GM18505 (cell line): ENCODE measurements at regions not wholly inside any gene's neighbourhood (a gene's known extent, or its start where the extent isn't known, plus 50 kb on each side); places are given as distances from the start of the nearest gene placed in this dataset.

Experiments used
- ATAC-seq: cut with Tn5 transposase; IDR thresholded peaks from one replicate; pipeline ENCODE4 v1.9.1; 2021; ENCODE audit not compliant: unreplicated experiment
- POLR2A ChIP-seq: IDR thresholded peaks from 4 replicates; pipeline ENCODE4 v1.6.1; 2011; ENCODE audit warnings: borderline replicate concordance; ENCODE audit not compliant: insufficient read depth, insufficient read length; ENCODE audit errors: extremely low read depth

DNA sequence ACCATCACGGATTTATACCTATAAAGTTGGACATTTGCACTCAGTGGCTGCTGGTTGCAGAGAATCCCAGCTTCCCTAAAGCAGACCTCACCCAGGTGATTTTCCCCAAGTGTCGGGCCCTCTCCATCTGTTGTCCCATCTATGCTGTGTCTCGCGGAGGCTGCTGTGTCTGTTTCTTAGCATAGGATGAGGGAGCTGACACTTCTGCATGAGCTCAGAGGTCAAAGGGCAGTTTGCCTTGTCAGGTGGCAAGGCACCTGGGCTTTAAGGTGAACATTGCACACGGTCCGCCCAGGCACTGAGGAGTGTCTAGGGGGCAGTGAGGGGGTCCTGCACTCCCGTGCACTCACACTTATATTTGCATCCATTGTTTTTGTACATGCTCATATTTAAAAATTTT lies 151.6 kb downstream of the ZIC5 start:
- TF ChIP-seq POLR2A: no peak
- ATAC-seq: no peak

DNA sequence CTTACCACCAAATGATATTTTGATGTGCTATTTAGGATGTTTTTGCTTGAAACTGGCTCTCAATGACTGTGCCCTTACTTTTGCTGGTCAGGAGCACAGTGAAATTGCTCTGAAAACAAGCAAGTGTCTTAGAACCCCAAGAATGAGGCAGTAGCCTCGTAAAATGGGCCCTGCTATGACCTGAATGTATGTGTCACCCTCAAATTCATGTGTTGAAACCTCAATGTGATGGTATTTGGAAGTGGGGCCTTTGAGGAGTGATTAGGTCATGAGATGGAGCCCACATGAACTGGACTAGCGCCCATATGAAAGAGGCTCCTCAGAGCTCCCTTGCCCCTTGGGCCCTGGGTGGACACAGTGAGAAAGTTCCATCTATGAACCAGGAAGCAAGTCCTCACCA lies 155.2 kb downstream of the ZIC5 start:
- no peak for TF ChIP-seq POLR2A
- no peak for ATAC-seq

DNA sequence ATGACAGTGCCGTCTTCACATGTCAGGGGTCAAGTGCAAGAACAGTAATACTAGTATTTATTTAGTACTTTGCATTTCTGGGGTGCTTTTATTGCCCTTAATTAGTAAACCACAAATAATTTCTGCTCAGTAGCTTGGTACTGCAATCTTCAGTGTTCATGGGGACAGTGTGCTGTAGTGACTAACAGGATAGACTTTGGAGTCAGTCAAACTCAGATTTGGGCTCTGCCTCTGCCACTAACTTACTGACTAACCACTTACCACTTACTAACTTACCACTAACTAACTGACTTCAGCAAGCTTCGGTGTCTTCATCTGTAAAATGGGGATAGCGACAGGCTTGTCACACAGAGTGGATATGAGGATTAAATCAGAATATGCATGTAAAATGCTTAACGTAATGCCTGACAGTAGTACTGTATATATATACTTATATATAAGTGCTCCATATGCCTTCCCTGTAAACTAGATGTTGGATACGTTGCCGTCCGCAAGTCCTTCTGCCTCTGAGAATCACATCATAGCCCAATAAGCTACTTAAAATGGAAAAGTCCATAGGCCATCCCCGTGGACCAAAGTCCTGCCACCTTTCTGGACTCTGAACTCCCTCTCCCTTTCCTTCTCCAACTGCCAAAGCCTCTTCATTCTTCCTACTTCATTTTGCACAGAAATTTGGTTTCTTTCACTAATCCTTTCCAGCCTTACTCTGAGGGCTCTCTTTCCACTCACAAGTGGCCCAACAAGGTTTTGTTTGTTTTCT lies 158.1 kb downstream of the ZIC5 start:
- TF ChIP-seq POLR2A: no peak
- ATAC-seq: no peak

DNA sequence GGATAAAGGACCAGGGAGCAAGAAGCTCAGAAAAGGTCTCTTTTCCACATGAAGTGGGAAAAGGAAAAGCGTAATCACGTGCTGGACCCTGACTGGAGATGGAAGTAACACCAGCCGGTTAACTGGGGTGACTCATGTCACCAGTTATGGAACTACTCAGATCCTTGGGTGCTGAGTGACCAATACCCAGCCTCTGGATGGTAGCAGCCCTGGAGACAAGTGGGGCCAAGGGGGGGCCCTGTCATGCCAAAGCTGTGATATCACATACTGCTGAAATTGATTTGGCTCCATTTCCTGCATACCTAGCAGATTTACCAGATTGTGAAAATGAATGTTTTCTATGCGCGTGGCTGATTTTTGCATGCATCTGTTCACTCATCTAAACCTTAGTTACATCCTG lies 158.9 kb downstream of the ZIC5 start:
- no peak for ATAC-seq
- no peak for TF ChIP-seq POLR2A

DNA sequence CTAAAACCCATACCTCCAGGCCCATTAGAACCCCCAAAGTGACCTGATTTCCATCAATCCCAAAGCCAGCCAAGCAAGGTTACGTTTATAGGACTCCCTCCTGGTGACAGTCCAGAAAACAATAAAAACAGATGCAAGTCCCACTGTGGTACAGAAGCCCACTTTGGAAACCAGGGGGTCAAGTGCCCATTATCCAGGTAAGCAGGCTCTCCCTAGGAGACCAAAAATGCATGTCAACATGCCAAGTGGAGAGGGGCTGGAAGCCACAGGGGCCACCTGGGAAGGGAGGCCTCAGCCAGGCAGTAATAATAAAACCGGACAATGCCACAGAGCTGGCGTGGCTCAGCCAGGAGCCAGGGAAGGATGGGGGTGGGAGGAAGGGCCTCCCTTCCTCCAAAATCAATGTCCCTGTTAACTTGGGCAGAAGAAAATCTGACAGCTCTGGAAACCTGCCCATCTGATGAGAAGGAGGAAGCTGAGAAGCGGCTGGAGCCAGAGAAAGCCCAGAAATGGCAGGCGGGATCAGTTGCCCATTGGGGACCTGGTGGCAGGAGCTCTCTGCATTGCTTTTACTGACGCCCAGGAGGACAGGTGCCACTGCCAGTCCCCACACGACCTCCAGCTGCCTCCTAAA lies 160.4 kb downstream of the ZIC5 start:
- no peak for ATAC-seq

DNA sequence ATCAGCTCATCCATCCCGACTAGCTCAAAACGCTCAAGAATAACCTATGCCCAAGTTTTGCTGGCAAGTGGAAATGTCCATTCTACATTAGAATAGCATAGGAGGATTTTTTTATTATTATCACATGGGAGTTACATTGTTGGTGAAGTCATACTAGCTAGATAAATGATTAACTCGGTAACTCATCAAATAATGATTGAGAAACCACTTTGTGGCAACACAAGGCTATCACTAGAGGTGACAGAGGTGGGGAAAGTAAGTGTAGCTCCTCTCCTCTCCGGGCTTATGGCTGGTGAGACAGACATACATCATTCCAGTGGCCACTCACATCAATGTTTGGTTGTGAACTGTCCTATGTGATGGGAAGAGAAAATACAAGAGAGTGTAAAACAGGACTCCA lies 161.6 kb downstream of the ZIC5 start:
- TF ChIP-seq POLR2A: no peak
- no peak for ATAC-seq

More for the DNA sequence above, 160.4 kb downstream of the ZIC5 start:
- no peak for TF ChIP-seq POLR2A

DNA sequence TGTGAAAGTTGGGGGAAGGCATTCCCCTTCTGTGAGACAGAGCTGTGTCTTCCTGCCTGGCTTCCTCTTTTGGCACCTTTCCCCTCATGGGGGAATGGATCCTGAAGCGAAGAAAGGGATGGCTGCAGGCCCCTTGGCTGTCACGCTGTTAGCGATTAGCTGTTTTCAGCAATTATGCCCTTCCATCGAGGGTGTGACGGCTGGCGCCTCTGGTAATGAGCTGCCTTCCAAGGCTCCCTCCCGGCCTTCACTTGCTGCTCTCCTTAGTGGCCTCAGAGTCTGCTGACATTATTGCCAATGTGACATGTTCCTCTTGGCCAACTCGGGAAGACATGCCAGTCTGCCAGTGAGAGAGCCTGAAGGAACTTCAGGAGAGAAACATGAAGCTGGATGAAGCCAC lies 162.1 kb downstream of the ZIC5 start:
- TF ChIP-seq POLR2A: no peak
- ATAC-seq: no peak

DNA sequence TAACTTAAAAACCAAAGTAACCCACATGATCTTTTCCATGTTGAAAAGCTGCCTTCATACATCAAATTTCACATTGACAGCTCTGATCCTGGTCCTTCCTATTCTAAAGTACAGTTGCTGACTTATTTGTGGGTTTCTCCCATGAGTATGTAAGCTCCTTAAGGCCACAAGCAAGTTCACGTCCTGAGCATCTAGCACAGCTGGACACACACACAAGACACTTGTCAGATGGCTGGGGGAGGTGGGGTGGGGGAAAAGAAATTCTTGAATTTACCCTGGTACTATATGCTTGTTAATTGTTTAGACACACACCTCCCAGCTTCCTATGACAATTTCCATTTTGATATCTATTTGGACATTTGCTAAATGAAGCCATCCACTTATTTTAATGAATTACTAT lies 162.8 kb downstream of the ZIC5 start:
- TF ChIP-seq POLR2A: no peak
- no peak for ATAC-seq

DNA sequence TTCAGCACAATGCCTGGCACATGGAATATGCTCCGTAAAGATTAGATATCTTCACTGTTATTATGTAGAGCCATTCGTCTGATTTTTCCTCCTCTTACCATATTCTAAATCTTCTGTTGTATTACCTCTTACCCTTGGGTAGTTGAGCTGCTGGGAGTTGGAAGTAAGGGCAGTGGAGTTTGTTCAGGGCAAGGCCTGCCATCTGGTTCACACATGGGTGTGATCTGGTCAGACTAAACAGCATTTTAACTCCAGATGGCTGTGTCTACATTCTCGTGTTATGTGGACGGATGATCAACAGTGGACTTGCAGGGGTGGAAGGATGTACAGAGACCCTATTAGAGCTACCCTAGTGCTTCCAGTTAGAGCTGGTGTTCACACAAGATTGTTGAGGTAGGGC lies 164.9 kb downstream of the ZIC5 start:
- no peak for ATAC-seq
- no peak for TF ChIP-seq POLR2A

DNA sequence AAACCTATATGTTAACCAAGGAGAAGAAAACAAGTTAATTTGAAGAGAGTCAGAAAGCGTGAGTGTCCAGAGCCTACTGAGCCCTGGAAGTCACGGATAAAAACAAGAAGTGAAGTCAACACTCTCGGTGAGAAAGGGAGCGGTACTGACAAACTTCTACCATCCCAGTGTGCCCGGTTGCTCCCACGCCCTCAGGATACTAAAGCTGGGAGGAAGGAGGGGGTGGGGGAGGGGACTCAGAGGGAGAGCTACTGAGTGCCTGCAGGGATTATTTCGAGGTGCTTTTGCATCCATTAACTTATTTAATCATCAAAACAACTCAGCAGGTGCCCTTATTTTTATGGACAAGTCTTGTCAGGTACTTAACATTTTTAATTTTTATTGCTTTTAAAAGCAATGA lies 166.2 kb downstream of the ZIC5 start:
- TF ChIP-seq POLR2A: no peak

DNA sequence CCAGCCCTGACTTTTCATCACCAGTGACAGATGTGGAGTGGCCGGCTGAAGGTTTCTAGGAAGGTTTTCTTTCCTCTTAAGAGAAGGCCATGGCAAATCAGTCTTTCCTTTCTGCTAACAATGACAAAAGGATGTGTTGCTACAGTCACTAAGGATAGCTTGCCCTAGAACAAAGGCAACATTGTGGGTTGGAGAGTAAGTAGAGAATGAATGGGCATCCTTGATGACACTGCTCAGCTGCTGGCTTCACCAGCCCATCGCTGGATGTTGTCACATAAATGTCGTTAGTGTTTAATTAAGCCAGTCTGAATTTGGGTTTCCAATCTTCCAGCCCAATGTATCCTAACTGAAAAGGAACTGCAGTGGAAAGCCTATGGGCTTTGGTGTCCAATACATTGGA lies 168.4 kb downstream of the ZIC5 start:
- ATAC-seq: no peak
- TF ChIP-seq POLR2A: no peak

More for the DNA sequence above, 166.2 kb downstream of the ZIC5 start:
- no peak for ATAC-seq

DNA sequence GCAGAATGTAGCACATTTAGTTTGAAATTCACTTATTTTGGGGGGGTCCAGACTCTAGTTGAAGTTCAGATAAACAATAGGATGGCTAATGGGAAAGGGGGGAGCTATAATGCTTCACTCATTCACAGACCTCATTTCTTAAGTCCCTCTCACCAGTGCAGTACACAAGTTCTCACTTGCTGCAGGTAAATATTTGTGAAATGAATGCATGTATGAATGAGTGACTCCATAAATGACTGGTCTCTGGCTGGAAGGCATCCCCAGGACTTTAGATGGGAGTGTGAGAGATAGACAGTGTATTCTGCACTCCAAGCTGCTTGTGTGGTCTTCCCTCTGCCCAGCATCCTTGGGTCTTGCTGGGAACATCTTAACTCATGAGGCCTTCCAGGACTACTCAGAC lies 169.2 kb downstream of the ZIC5 start:
- ATAC-seq: no peak
- no peak for TF ChIP-seq POLR2A

DNA sequence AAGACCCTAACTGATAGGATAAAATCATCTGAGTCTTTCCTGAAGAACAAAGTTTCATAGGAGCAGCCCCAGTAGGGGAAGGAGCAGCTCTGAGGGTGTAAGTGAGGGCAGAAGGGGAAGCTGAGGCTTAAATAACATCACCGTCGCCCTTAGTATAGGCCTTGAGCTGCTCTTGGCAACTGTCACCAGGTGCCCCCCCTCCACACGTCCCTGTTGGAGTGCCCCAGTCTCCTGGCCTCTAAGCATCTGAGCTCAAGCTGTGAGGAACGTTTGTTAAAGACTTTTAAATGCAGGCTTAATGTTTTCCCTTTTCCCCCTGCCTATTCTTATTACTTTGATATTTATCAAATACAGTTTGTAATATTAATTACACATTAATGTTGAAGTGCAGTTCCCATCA lies 170.6 kb downstream of the ZIC5 start:
- ATAC-seq: no peak

DNA sequence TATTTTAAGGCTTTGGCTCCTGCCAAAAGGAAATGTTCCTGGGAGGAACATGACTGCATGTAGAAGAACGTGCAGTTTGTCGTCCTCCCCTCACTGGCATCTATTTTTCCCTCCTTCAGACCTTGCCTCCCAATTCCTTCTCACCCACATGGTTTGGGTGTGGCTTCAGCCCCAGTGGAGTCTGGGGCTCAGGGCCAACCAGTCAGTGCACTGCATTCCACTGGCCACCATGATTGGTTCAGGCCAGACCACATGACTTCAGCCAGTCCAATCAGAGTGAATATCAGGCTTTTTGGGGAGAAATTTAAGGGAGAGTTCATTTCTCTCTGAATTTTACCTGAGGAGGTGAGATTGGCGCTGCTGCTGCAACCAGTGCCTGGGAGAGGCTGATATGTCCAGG lies 171.6 kb downstream of the ZIC5 start:
- TF ChIP-seq POLR2A: no peak
- no peak for ATAC-seq

More for the DNA sequence above, 170.6 kb downstream of the ZIC5 start:
- TF ChIP-seq POLR2A: no peak

DNA sequence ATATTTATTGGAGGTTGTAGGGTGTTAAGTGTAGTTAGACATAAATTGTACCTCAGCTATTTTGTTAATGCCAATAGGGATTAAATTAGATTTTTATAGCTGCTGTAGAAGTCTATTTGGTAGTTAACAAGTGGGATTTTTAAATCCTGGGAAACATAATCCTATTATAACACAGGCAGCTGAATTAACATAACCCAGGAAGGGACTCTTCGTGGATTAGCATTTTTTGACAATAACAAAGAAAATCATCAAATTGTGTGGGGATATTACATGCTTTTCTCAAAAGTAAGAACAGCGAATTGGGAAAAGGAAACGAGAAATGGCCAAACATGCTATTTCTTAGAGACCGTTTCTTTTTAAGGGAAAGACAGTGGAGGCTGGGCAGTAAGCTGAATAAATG lies 172.8 kb downstream of the ZIC5 start:
- no peak for ATAC-seq
- TF ChIP-seq POLR2A: no peak

DNA sequence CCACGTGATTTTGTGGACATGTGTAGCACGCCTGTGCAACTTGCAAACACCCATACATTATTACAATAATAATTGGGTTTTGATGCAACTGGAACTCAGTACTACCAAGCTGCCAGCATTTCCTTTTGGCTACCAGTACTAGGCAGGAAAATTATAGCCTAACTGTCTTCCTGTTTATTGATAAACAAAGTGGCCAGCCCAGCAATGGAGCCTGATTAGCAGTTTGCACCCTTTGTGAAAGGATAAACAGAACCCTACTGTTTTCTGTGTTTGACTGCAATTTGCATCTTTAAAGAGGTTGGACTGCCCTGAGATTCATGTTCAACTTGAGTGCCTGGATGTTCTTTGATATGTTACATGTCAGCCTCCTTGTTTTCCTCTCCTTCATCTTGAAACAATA lies 173.9 kb downstream of the ZIC5 start:
- ATAC-seq: no peak
- no peak for TF ChIP-seq POLR2A
